HEK293 (cell line): ENCODE measurements at regions not wholly inside any gene's neighbourhood (a gene's known extent, or its start where the extent isn't known, plus 50 kb on each side); places are given as distances from the start of the nearest gene placed in this dataset.

Source experiments
- OSR2 ChIP-seq: fragments of 450-650 bp; formaldehyde crosslinking; IDR thresholded peaks from 2 replicates; pipeline ENCODE4 v1.5.1; 2016; ENCODE audit warnings: missing biosample characterization, missing genetic modification characterization
- REPIN1 ChIP-seq: fragments of 450-650 bp; formaldehyde crosslinking; IDR thresholded peaks from 2 replicates; pipeline ENCODE4 v1.5.1; 2017; ENCODE audit warnings: missing biosample characterization, missing genetic modification characterization, low read depth
- SP3 ChIP-seq: fragments of 450-650 bp; formaldehyde crosslinking; IDR thresholded peaks from 2 replicates; pipeline ENCODE4 v1.5.1; 2016; ENCODE audit warnings: missing biosample characterization, missing genetic modification characterization
- SP7 ChIP-seq: fragments of 450-650 bp; formaldehyde crosslinking; IDR thresholded peaks from 2 replicates; pipeline ENCODE4 v1.5.1; 2016; ENCODE audit warnings: missing biosample characterization, missing genetic modification characterization
- ZFP69B ChIP-seq: fragments of 450-650 bp; formaldehyde crosslinking; IDR thresholded peaks from 2 replicates; pipeline ENCODE4 v1.5.1; 2016; ENCODE audit warnings: missing biosample characterization, missing genetic modification characterization
- ZNF112 ChIP-seq: fragments of 450-650 bp; formaldehyde crosslinking; IDR thresholded peaks from 2 replicates; pipeline ENCODE4 v1.5.0; 2017; ENCODE audit warnings: missing biosample characterization, missing genetic modification characterization
- ZNF114 ChIP-seq: fragments of 450-650 bp; formaldehyde crosslinking; IDR thresholded peaks from 2 replicates; pipeline ENCODE4 v1.5.0; 2017; ENCODE audit warnings: missing biosample characterization, missing genetic modification characterization
- ZNF138 ChIP-seq: fragments of 450-650 bp; formaldehyde crosslinking; IDR thresholded peaks from 2 replicates; pipeline ENCODE4 v1.5.1; 2016; ENCODE audit warnings: missing biosample characterization, missing genetic modification characterization, borderline replicate concordance
- ZNF140 ChIP-seq: fragments of 450-650 bp; formaldehyde crosslinking; IDR thresholded peaks from 2 replicates; pipeline ENCODE4 v1.5.1; 2016; ENCODE audit warnings: missing biosample characterization, missing genetic modification characterization
- ZNF175 ChIP-seq: fragments of 450-650 bp; formaldehyde crosslinking; IDR thresholded peaks from 2 replicates; pipeline ENCODE4 v1.5.1; 2016; ENCODE audit warnings: missing biosample characterization, missing genetic modification characterization
- ZNF202 ChIP-seq: fragments of 450-650 bp; formaldehyde crosslinking; IDR thresholded peaks from 2 replicates; pipeline ENCODE4 v1.5.1; 2016; ENCODE audit warnings: missing biosample characterization, missing genetic modification characterization, borderline replicate concordance
- ZNF221 ChIP-seq: fragments of 450-650 bp; formaldehyde crosslinking; IDR thresholded peaks from 2 replicates; pipeline ENCODE4 v1.5.1; 2017; ENCODE audit warnings: missing biosample characterization, missing genetic modification characterization, borderline replicate concordance
- ZNF394 ChIP-seq: fragments of 450-650 bp; formaldehyde crosslinking; IDR thresholded peaks from 2 replicates; pipeline ENCODE4 v1.5.1; 2016; ENCODE audit warnings: missing biosample characterization, missing genetic modification characterization, mild to moderate bottlenecking, moderate library complexity, borderline replicate concordance
- ZNF426 ChIP-seq: fragments of 450-650 bp; formaldehyde crosslinking; IDR thresholded peaks from 2 replicates; pipeline ENCODE4 v1.5.1; 2017; ENCODE audit warnings: missing biosample characterization, missing genetic modification characterization, mild to moderate bottlenecking, inconsistent platforms, moderate library complexity
- ZNF473 ChIP-seq: fragments of 450-650 bp; formaldehyde crosslinking; IDR thresholded peaks from 2 replicates; pipeline ENCODE4 v1.5.1; 2017; ENCODE audit warnings: missing biosample characterization, missing genetic modification characterization
- ZNF555 ChIP-seq: fragments of 450-650 bp; formaldehyde crosslinking; conservative IDR thresholded peaks from 2 replicates; pipeline ENCODE4 v1.5.1; 2017; ENCODE audit warnings: missing biosample characterization, mild to moderate bottlenecking, missing genetic modification characterization, inconsistent platforms
- ZNF558 ChIP-seq: fragments of 450-650 bp; formaldehyde crosslinking; IDR thresholded peaks from 2 replicates; pipeline ENCODE4 v1.5.1; 2016; ENCODE audit warnings: missing biosample characterization, missing genetic modification characterization
- ZNF610 ChIP-seq: fragments of 450-650 bp; formaldehyde crosslinking; IDR thresholded peaks from 2 replicates; pipeline ENCODE4 v1.5.1; 2016; ENCODE audit warnings: missing biosample characterization, missing genetic modification characterization, borderline replicate concordance
- ZNF76 ChIP-seq: fragments of 450-650 bp; formaldehyde crosslinking; IDR thresholded peaks from 2 replicates; pipeline ENCODE4; 2016; ENCODE audit warnings: low read depth, missing biosample characterization, missing genetic modification characterization, borderline replicate concordance
- ZNF830 ChIP-seq: fragments of 450-650 bp; IDR thresholded peaks from 2 replicates; pipeline ENCODE4 v1.5.0; 2018; ENCODE audit warnings: missing biosample characterization, missing genetic modification characterization, low read depth, mild to moderate bottlenecking, moderate library complexity
- ZNF843 ChIP-seq: fragments of 450-650 bp; formaldehyde crosslinking; IDR thresholded peaks from 2 replicates; pipeline ENCODE4 v1.5.1; 2016; ENCODE audit warnings: missing biosample characterization, missing genetic modification characterization
- ZXDB ChIP-seq: fragments of 450-650 bp; formaldehyde crosslinking; IDR thresholded peaks from 2 replicates; pipeline ENCODE4 v1.5.1; 2016; ENCODE audit warnings: missing biosample characterization, missing genetic modification characterization
- TF ChIP-seq, protein P1 (sequence below): fragments of 450-650 bp; formaldehyde crosslinking; IDR thresholded peaks from 2 replicates; pipeline ENCODE4 v1.5.1; 2016; ENCODE audit warnings: missing biosample characterization, missing genetic modification characterization
- TF ChIP-seq, protein P2 (sequence below): fragments of 450-650 bp; formaldehyde crosslinking; IDR thresholded peaks from 2 replicates; pipeline ENCODE4 v1.5.1; 2016; ENCODE audit warnings: missing biosample characterization, missing genetic modification characterization
- TF ChIP-seq, protein P3 (sequence below): fragments of 450-650 bp; formaldehyde crosslinking; IDR thresholded peaks from 2 replicates; pipeline ENCODE4 v1.5.1; 2016; ENCODE audit warnings: missing biosample characterization, missing genetic modification characterization, borderline replicate concordance
- TF ChIP-seq, protein P4 (sequence below): fragments of 450-650 bp; formaldehyde crosslinking; conservative IDR thresholded peaks from 2 replicates; pipeline ENCODE4 v1.5.1; 2016; ENCODE audit warnings: low read depth, missing biosample characterization, missing genetic modification characterization
- TF ChIP-seq, protein P5 (sequence below): fragments of 450-650 bp; formaldehyde crosslinking; optimal IDR thresholded peaks from 2 replicates; pipeline ENCODE3; 2016; ENCODE audit warnings: missing biosample characterization, mild to moderate bottlenecking, missing genetic modification characterization
- TF ChIP-seq, protein P6 (sequence below): fragments of 450-650 bp; formaldehyde crosslinking; IDR thresholded peaks from 2 replicates; pipeline ENCODE4 v1.5.1; 2016; ENCODE audit warnings: missing biosample characterization, missing genetic modification characterization

DNA sequence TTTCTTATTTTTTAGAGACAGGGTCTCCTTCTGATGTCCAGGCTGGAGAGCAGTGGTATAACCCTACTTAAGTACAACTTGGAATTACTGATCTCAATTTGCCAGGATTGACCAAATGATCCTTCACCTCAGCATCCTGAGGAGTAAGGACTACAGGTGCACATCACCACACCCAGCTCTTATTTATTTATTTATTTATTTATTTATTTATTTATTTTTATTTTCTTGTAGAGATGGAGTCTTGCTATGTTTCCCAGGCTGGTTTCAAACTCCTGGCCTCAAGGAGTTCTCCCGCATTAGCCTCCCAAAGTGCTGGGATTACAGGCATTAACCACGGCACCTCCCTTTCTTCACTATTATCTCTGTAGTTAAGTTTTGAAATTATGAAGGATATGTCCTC lies 117.5 kb upstream of the NEGR1 start (continued):
- TF ChIP-seq, protein P1, sequence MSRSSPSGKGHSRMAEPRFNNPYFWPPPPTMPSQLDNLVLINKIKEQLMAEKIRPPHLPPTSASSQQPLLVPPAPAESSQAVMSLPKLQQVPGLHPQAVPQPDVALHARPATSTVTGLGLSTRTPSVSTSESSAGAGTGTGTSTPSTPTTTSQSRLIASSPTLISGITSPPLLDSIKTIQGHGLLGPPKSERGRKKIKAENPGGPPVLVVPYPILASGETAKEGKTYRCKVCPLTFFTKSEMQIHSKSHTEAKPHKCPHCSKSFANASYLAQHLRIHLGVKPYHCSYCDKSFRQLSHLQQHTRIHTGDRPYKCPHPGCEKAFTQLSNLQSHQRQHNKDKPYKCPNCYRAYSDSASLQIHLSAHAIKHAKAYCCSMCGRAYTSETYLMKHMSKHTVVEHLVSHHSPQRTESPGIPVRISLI (tag by site-specific recombination): no peak
- TF ChIP-seq ZNF473 (tag by site-specific recombination) (no peak), SP3 (no peak), ZNF555 (tag by site-specific recombination) (peak; percentile 42; the same call in 1 of the 2 replicates), SP7 (tag by site-specific recombination) (no peak), ZNF394 (tag by site-specific recombination) (peak; percentile 61; the same call in 1 of the 2 replicates), ZNF843 (tag by site-specific recombination) (no peak), ZNF830 (tag by site-specific recombination) (no peak), ZNF112 (tag by site-specific recombination) (no peak), ZNF76 (tag by site-specific recombination) (no peak), OSR2 (tag by site-specific recombination) (no peak), REPIN1 (tag by site-specific recombination) (no peak), ZNF138 (tag by site-specific recombination) (no peak), ZNF221 (tag by site-specific recombination) (no peak), ZNF114 (tag by site-specific recombination) (no peak), ZNF426 (tag by site-specific recombination) (peak; percentile 49), ZXDB (tag by site-specific recombination) (no peak), ZNF202 (no peak), ZNF558 (no peak), ZNF140 (tag by site-specific recombination) (peak; percentile 32; the same call in 1 of the 2 replicates), ZNF610 (tag by site-specific recombination) (no peak), ZNF175 (tag by site-specific recombination) (no peak), ZFP69B (tag by site-specific recombination) (no peak)
- TF ChIP-seq, protein P2, sequence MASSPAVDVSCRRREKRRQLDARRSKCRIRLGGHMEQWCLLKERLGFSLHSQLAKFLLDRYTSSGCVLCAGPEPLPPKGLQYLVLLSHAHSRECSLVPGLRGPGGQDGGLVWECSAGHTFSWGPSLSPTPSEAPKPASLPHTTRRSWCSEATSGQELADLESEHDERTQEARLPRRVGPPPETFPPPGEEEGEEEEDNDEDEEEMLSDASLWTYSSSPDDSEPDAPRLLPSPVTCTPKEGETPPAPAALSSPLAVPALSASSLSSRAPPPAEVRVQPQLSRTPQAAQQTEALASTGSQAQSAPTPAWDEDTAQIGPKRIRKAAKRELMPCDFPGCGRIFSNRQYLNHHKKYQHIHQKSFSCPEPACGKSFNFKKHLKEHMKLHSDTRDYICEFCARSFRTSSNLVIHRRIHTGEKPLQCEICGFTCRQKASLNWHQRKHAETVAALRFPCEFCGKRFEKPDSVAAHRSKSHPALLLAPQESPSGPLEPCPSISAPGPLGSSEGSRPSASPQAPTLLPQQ (tag by site-specific recombination): no peak
- TF ChIP-seq, protein P3, sequence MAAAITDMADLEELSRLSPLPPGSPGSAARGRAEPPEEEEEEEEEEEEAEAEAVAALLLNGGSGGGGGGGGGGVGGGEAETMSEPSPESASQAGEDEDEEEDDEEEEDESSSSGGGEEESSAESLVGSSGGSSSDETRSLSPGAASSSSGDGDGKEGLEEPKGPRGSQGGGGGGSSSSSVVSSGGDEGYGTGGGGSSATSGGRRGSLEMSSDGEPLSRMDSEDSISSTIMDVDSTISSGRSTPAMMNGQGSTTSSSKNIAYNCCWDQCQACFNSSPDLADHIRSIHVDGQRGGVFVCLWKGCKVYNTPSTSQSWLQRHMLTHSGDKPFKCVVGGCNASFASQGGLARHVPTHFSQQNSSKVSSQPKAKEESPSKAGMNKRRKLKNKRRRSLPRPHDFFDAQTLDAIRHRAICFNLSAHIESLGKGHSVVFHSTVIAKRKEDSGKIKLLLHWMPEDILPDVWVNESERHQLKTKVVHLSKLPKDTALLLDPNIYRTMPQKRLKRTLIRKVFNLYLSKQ (tag by site-specific recombination): 0 out of 2 replicates have a peak, but pooled peaks have one; percentile 11
- TF ChIP-seq, protein P4, sequence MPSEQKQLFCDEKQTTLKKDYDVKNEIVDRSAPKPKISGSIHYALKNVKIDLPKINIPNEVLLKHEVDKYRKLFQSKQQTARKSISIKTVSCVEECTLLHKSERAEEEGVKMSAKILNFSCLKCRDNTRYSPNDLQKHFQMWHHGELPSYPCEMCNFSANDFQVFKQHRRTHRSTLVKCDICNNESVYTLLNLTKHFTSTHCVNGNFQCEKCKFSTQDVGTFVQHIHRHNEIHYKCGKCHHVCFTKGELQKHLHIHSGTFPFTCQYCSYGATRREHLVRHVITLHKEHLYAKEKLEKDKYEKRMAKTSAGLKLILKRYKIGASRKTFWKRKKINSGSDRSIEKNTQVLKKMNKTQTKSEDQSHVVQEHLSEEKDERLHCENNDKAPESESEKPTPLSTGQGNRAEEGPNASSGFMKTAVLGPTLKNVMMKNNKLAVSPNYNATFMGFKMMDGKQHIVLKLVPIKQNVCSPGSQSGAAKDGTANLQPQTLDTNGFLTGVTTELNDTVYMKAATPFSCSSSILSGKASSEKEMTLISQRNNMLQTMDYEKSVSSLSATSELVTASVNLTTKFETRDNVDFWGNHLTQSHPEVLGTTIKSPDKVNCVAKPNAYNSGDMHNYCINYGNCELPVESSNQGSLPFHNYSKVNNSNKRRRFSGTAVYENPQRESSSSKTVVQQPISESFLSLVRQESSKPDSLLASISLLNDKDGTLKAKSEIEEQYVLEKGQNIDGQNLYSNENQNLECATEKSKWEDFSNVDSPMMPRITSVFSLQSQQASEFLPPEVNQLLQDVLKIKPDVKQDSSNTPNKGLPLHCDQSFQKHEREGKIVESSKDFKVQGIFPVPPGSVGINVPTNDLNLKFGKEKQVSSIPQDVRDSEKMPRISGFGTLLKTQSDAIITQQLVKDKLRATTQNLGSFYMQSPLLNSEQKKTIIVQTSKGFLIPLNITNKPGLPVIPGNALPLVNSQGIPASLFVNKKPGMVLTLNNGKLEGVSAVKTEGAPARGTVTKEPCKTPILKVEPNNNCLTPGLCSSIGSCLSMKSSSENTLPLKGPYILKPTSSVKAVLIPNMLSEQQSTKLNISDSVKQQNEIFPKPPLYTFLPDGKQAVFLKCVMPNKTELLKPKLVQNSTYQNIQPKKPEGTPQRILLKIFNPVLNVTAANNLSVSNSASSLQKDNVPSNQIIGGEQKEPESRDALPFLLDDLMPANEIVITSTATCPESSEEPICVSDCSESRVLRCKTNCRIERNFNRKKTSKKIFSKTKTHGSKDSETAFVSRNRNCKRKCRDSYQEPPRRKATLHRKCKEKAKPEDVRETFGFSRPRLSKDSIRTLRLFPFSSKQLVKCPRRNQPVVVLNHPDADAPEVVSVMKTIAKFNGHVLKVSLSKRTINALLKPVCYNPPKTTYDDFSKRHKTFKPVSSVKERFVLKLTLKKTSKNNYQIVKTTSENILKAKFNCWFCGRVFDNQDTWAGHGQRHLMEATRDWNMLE (tag by site-specific recombination): peak; percentile 61; the same call in 1 of the 2 replicates
- TF ChIP-seq, protein P5, sequence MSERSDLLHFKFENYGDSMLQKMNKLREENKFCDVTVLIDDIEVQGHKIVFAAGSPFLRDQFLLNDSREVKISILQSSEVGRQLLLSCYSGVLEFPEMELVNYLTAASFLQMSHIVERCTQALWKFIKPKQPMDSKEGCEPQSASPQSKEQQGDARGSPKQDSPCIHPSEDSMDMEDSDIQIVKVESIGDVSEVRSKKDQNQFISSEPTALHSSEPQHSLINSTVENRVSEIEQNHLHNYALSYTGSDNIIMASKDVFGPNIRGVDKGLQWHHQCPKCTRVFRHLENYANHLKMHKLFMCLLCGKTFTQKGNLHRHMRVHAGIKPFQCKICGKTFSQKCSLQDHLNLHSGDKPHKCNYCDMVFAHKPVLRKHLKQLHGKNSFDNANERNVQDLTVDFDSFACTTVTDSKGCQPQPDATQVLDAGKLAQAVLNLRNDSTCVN (tag by site-specific recombination): no peak
- TF ChIP-seq, protein P6, sequence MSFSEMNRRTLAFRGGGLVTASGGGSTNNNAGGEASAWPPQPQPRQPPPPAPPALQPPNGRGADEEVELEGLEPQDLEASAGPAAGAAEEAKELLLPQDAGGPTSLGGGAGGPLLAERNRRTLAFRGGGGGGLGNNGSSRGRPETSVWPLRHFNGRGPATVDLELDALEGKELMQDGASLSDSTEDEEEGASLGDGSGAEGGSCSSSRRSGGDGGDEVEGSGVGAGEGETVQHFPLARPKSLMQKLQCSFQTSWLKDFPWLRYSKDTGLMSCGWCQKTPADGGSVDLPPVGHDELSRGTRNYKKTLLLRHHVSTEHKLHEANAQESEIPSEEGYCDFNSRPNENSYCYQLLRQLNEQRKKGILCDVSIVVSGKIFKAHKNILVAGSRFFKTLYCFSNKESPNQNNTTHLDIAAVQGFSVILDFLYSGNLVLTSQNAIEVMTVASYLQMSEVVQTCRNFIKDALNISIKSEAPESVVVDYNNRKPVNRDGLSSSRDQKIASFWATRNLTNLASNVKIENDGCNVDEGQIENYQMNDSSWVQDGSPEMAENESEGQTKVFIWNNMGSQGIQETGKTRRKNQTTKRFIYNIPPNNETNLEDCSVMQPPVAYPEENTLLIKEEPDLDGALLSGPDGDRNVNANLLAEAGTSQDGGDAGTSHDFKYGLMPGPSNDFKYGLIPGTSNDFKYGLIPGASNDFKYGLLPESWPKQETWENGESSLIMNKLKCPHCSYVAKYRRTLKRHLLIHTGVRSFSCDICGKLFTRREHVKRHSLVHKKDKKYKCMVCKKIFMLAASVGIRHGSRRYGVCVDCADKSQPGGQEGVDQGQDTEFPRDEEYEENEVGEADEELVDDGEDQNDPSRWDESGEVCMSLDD (tag by site-specific recombination): no peak
